ENCODE measurements at regions not wholly inside any gene's neighbourhood (a gene's known extent, or its start where the extent isn't known, plus 50 kb on each side); places are given as distances from the start of the nearest gene placed in this dataset.
A peak's percentile ranks its signal among the peaks of the same experiment; 100 is the strongest.

DNA sequence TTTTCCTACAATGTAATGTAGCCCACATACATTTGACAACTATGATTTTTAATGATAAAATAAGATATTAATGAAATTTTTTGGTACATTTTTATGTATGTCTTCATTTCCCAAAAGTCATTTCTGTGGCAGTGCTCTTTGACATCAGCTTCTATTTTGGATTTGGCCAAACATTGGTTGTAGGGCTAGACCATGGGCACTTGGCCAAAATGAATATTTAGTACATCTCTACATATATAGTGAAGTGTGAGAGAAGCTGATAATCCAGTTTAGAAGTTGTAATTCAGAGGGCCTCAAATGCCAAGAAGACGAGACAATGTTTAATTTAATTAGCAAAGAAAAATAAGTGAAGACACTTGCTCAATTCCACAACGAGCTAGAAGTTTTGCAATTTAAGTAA is 724.9 kb upstream of the SOX9 start:
- DNase-seq: no peak
- in situ Hi-C loops (cut with HindIII; ENCODE audit: low pct_ligation_motif_present, low pct_unique_long_range_greater_than_20kb, low sequenced_read_pairs): no loop called here

DNA sequence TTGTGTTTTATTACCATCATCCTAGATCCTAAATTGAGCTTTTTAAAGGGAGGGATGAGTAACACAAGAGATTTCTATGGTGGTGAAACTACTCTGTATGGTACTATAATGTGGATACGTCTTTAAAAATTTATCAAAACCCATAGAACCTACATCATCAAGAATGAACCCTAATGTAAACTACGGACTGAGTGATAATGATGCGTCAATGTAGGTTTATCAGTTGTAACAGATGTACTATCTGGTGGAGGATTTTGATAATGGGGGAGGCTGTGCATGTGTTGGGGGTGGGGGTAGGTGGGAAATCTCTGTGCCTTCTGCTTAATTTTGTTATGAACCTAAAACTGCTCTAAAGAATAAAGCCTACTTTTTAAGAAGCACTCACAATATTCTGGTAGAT is 724.1 kb upstream of the SOX9 start:
- in situ Hi-C loops (cut with HindIII; ENCODE audit: low pct_ligation_motif_present, low pct_unique_long_range_greater_than_20kb, low sequenced_read_pairs): no loop called here

DNA sequence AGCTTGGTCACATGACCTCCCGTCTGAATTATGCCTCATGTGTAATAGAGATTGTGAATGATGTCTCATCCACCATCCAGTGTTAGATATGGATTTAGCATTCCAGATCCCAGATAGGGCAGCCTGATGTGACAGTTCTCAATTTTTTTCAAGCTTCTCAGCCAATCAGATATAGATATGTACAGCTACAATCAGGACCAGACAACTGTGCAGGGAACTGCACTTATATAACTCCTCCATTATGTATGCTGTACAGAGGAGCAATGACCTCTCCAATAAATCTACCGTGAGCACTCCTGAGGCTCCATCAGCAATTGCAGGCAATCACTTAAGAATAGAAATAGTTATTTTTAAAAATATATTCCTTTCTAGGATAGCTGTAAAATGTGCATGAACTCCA is 722.8 kb upstream of the SOX9 start:
- in situ Hi-C loops (cut with HindIII; ENCODE audit: low pct_ligation_motif_present, low pct_unique_long_range_greater_than_20kb, low sequenced_read_pairs): no loop called here
- DNase-seq: no peak

More for the DNA sequence above, 724.1 kb upstream of the SOX9 start:
- no peak for DNase-seq

DNA sequence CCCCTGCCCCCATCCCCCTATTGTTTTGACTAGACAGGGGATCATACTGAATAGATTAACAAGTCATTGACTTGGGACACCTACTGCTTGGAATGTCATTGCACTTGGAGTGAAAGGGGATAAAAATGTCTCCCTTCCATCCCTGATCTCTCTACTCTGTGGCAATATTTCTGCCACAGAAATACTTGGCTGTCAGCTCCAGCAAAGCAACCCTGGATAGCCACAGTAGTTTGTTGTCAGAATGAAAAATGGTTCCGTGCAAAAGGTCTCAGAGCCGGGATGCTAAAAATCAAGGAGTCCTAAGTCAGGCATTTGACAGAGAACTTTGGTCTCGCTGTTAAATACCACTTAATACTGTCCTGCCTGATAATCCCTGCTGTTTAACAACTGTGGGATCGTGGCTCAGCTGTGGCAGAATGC is 722.0 kb upstream of the SOX9 start:
- DNase-seq: no peak
- in situ Hi-C loops (cut with HindIII; ENCODE audit: low pct_ligation_motif_present, low pct_unique_long_range_greater_than_20kb, low sequenced_read_pairs): no loop called here

DNA sequence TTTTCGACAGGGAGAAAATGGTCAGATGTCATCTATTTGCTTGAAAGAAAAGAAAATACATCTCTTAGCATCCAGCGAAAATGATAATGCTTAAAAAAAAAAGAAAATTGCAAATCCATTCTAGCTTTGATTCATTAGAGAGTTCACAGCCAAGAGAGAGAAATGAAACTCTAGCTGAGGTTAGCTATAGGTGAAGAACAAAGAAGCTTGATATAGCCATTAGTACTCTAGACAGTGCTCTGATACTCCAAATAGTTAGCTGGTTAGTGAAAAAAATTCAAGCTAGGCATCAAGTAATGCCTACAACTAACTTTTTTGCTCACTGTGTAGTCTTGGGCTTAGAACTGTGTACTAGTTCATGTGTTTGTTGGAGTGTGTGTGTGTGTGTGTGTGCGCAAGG is 721.6 kb upstream of the SOX9 start:
- in situ Hi-C loops (cut with HindIII; ENCODE audit: low pct_ligation_motif_present, low pct_unique_long_range_greater_than_20kb, low sequenced_read_pairs): no loop called here
- no peak for DNase-seq

DNA sequence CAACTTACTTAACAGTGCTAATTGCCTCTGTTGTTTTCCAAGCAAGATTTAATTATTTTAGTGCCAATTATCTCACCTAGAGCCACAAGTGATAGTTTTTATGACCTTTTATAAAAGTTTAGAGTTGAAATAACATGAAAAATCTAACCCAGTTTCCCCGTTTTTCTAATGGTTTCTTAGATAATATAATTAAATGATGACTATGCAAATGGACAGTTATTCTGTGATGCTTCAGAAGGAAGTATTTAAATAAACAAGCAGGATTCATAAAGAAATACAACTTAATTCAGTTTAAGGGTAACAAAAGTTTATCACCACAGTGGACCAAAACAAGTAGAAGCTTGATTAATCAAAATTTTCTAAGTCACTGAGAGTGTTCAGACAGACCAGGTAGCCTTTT is 721.2 kb upstream of the SOX9 start:
- in situ Hi-C loops (cut with HindIII; ENCODE audit: low pct_ligation_motif_present, low pct_unique_long_range_greater_than_20kb, low sequenced_read_pairs): no loop called here
- DNase-seq: no peak

DNA sequence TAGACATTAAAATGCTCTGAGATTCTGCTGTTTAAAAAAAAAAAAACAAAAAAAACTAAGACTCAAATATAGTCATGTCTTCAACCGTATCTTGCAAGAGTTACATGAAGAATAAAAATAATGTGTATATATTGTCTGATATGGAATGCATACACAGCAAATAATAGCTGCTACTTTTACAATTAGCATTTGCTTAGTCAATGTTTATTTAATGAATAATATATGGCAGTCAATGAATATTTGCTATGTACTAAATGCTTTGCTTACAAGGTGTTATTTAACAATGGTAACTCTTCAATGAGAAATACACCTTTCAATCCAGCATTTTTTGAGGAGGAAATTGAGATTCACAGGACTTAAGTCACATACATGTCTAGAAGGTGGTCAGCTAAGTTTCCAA is 718.8 kb upstream of the SOX9 start:
- DNase-seq: no peak
- in situ Hi-C loops (cut with HindIII; ENCODE audit: low pct_ligation_motif_present, low pct_unique_long_range_greater_than_20kb, low sequenced_read_pairs): no loop called here

DNA sequence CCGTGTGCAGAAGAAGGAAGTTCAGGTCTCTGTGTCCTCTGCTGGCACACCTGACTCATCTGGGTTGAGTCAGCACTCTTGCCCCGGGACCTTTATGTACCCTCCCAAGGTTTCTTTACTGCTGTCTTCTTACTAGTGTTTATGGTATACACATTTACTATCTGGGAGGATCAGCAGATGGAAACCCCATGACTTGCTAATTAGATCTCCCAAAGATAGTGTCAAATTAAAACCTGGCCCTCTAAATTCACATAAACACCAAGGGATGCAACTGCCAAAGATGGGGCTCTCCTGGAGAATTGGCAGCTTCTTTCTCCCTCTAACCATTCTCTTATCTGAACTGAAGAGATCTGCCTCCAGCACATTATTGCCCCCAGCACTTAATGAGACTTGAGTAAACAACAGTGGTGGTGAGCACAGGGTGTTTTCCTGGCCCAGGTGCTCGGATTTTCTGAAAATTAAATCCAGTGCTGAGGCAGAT is 718.1 kb upstream of the SOX9 start:
- no peak for DNase-seq

DNA sequence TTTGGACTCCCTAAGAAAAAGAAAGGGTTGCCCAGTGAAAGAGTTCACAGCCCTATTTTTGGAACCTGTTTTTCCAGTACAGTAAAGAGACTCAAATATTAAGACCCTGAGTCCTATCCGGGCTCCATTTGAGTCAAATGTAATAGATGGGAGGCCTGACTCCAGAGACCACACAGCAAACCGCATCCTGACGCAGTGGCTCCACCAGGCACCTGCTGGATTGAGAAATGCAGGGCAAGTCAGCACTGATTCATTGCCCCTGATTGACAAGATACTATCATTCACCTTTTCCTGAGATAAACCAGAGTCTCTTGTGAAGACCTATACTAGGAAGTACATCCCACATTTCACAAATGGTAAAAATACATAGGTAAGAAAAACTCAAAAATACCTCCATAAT is 715.7 kb upstream of the SOX9 start:
- in situ Hi-C loops (cut with HindIII; ENCODE audit: low pct_ligation_motif_present, low pct_unique_long_range_greater_than_20kb, low sequenced_read_pairs): no loop called here
- no peak for DNase-seq

More for the DNA sequence above, 718.1 kb upstream of the SOX9 start:
- in situ Hi-C loops (cut with HindIII; ENCODE audit: low pct_ligation_motif_present, low pct_unique_long_range_greater_than_20kb, low sequenced_read_pairs): no loop called here

DNA sequence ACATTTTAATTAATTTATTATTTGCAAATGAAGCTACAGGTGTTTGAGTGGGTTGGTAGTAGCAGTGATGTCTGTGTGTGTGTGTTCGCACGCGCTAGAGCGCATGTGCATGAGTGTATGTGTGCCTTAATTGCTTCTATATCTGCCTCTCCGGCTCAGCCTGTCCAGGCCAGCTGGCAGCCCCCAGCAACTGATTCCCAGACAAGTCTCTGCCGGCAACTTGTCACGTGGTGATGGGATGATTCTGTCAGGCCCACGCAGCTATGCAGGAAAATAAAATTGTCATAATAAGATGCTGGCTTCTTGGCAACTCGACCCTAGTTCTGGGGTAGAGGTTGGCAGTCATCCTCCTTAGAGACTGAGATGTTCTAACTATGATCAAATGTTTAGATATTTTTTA is 712.8 kb upstream of the SOX9 start:
- in situ Hi-C loops (cut with HindIII; ENCODE audit: low pct_ligation_motif_present, low pct_unique_long_range_greater_than_20kb, low sequenced_read_pairs): no loop called here
- DNase-seq: no peak

DNA sequence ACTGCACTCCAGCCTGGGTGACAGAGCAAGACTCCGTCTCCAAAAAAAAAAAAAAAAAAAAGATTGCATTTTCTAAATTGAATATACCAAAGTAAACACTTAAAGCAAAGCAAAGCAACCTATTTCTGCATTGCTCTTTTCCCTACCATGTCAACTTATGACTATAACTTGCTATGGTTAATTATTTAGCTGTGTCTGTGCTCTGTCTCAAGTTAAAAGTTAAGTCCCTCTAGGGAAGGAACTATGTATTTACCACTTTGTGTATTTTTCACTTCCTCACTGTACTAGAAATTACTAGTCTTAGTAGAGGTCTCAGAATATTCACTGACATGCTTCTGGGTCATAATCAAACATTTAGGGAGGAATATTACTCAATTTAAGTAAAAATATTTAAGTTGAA is 711.7 kb upstream of the SOX9 start:
- DNase-seq: peak; percentile 60
- in situ Hi-C loops (cut with HindIII; ENCODE audit: low pct_ligation_motif_present, low pct_unique_long_range_greater_than_20kb, low sequenced_read_pairs): no loop called here

DNA sequence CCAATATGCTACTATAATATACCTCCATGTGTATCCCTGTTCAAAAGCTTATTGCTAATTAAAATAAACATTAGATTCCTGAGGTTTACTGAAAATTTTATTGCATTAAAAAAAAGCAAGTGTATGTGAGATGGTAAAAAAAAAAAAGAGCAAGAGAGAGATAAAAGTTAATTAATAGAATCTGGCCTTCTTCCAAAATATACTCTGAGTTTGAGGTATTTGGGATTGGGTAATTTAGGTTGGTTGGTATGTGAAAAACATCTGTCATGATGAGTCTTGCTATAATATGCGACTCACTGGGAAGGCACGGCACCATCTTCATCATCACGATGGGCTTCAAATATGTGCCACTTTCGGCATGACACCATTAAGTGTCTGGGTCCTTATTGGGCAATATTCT is 711.1 kb upstream of the SOX9 start:
- in situ Hi-C loops (cut with HindIII; ENCODE audit: low pct_ligation_motif_present, low pct_unique_long_range_greater_than_20kb, low sequenced_read_pairs): no loop called here
- DNase-seq: no peak

DNA sequence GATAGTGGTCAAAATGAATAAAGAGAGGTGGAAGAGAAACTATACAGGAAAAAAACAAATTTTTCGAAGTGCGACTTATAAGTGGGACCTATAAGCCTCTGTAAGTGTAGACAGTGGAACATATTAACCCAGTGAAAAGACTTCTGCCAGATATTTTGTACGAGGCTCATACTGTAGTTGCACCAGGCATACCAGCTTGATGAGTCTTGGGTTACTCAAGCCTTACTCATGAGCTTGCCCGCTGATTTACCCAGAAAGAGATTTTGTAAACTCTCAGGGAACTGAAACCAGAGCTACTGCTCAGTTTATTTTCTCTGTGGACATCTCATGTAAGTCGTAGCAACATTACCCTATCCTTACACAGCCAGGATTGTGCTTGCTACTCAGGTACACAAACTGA is 708.0 kb upstream of the SOX9 start:
- in situ Hi-C loops (cut with HindIII; ENCODE audit: low pct_ligation_motif_present, low pct_unique_long_range_greater_than_20kb, low sequenced_read_pairs): no loop called here
- peak; percentile 95 for DNase-seq

DNA sequence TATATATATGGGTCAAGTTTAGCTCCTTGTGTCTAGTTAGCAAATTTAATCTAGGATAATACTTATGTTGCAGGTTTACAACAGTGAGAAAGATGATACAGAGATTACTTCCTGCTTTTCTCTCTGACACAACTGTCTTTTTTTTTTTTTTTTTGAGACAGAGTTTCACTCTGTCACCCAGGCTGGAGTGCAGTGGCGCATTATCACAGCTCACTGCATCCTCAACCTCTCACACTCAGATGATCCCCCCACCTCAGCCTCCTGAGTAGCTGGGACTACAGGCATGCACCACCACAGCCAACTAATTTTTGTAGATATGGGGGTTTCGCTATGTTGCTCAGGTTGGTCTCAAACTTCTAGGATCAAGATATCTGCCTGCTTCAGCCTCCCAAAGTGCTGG is 706.9 kb upstream of the SOX9 start:
- DNase-seq: no peak
- in situ Hi-C loops (cut with HindIII; ENCODE audit: low pct_ligation_motif_present, low pct_unique_long_range_greater_than_20kb, low sequenced_read_pairs): no loop called here

DNA sequence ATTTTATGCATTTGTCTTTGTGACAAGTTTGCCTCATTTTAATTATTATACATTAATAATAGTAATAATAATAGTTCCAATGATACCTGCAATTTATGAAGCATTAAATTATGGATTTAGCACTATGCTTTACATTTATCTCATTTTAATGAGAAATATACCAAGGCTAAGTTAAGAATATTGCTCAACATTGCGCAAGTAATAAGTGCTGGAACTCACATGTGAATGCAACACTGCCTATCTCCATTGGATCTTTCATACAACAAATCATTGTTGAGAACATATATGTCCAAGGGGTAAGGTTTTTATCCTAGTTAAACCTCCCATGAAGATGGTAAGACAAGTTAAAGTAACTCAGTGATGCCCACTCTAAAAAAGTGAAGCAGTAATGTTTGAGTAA is 703.7 kb upstream of the SOX9 start:
- in situ Hi-C loops (cut with HindIII; ENCODE audit: low pct_ligation_motif_present, low pct_unique_long_range_greater_than_20kb, low sequenced_read_pairs): no loop called here

DNA sequence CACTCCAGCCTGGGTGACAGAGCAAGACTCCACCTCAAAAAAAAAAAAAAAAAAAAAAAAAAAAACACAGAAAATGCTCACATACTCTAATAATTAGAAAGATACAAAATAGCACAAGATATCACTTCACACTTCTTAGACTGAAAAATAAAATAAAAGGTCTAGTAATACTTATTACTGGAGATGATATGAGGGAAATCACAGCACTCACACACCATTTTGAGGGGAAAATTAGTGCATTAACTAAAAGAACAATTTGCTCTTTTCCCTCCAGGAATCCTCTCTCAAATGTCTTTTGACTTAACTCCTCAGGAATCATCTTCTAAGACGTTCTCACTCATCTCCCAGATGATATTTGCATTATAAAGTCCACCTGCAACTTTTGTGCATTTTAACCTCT is 697.9 kb upstream of the SOX9 start:
- DNase-seq: no peak
- in situ Hi-C loops (cut with HindIII; ENCODE audit: low pct_ligation_motif_present, low pct_unique_long_range_greater_than_20kb, low sequenced_read_pairs): no loop called here

More for the DNA sequence above, 703.7 kb upstream of the SOX9 start:
- no peak for DNase-seq

DNA sequence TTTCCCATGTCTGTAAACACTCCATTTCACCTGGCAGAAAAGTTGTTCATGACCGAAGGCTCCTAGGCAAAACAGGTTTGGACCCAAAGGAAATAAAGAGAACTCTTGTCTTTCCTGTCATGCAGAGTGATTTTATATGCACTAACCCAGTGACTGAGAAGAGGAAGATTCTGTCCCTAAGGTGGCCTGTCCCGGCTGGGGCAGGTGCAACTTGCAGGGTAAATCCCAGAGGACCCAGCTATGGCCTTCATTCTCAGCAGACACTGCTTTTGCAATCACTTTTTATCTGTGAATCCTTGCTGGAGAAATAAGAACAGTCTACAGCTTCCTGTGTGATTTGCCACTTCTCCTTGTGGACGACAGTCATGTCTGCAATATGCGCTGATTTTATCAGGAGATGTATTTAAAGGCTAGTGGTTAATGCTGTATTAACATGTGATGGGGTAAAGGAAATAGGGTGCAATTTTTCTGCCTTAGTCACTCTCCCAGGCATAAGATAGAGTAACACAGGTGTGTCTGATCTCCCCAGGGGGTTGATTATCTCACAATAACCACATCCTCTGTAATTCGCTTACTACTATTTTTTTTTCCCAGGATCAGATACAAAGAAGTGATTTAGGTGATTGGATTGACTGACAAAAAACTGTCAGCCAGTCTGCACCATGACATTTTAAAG is 696.8 kb upstream of the SOX9 start:
- in situ Hi-C loops (cut with HindIII; ENCODE audit: low pct_ligation_motif_present, low pct_unique_long_range_greater_than_20kb, low sequenced_read_pairs): no loop called here
- peak; percentile 24 for DNase-seq

DNA sequence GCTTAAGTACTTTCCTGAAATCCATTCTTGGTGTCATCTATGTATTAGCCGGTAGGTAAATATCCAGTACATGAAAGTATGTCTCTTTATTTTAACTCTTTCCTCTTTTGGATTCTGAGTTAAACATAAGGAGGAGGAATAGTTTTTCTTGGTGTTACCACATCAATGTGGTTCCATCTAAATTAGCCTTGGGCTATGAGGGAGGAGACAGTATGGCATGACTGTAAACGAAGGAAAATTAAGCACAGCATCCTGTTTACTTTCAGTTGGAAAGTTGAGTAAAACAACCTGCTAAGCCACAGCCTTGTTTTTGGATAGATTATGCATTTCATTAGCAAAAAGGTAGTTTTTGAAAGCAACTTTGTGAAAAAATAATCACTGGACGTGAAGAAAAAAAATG is 693.0 kb upstream of the SOX9 start:
- no peak for DNase-seq
- in situ Hi-C loops (cut with HindIII; ENCODE audit: low pct_ligation_motif_present, low pct_unique_long_range_greater_than_20kb, low sequenced_read_pairs): no loop called here

DNA sequence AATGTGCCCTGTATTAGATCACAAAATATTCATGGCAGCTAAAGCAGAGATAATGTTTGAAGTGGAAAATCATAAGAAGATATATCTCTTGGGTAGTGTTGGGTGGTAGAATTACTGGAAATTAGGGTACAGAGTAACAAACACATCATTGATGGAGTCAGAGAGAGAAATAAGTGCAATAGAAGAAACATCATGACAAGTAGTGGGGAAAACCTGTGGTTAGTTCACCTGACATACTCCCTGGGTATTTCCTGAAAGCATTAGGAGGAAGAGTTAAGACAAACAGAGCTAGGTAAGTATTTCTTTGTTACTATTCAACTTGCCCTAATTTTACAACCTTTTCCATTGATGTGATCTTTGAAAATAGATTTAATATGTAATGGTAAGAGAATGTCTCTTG is 691.9 kb upstream of the SOX9 start:
- DNase-seq: no peak
- in situ Hi-C loops (cut with HindIII; ENCODE audit: low pct_ligation_motif_present, low pct_unique_long_range_greater_than_20kb, low sequenced_read_pairs): no loop called here

DNA sequence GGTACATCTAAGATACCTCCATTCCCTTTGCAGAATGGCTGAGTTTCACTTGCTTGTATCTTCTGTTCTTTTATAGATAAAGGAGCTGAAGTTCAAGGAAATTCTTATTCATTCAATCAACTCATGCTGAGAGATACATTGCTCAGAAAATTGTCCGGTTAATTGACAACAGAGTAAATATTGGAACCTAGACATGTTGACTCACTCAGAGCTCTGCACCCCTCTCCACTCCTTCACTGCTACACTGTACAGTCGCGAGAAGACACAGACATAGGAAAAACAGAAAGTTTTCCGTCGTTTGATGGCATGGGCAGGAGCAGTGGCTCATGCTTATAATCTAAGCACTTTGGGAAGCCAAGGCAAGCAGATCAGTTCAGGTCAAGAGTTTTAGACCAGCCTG is 690.5 kb upstream of the SOX9 start:
- in situ Hi-C loops (cut with HindIII; ENCODE audit: low pct_ligation_motif_present, low pct_unique_long_range_greater_than_20kb, low sequenced_read_pairs): no loop called here
- DNase-seq: no peak

DNA sequence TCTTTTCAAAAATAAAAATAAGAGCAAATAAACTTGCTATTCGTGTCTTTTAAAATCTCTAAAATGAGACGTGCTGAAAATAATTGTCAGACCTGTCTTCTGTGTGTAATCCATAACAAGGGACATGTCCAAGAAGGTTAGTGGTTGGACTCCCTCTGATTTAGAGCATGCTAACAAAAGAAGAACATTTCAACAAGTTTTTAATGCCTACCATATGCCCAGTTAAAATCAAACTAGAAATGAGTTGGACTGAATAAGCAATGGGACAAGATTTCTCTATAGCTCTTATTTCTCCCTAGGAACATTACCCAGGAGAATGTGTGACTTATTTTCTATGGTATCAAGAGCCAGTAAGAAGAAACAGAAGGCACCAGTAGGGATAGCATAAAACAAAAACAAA is 689.7 kb upstream of the SOX9 start:
- no peak for DNase-seq
- in situ Hi-C loops (cut with HindIII; ENCODE audit: low pct_ligation_motif_present, low pct_unique_long_range_greater_than_20kb, low sequenced_read_pairs): no loop called here
